ENCODE measurements at regions not wholly inside any gene's neighbourhood (a gene's known extent, or its start where the extent isn't known, plus 50 kb on each side); places are given as distances from the start of the nearest gene placed in this dataset.

- intact Hi-C loops (cut with micrococcal nuclease; ENCODE audit: unreplicated experiment), result no loop called here
- Histone ChIP-seq H4K20me1 (ENCODE audit: insufficient read depth, low read length) (no peaks in the 10 kb centered on the region), H3K27ac (ENCODE audit: low read depth, low read length, poor library complexity, severe bottlenecking) (no peak overlapping the region), H3K79me2 (ENCODE audit: insufficient read depth, low read depth, low read length) (no peaks in the 10 kb centered on the region), H3K9me3 (ENCODE audit: low read length) (0 out of 2 replicates have a peak, but pooled peaks cover 6% of the 10 kb centered on the region), H3K4me2 (ENCODE audit: low read length) (no peak overlapping the region), H3K36me3 (ENCODE audit: insufficient read depth, low read length) (no peaks in the 10 kb centered on the region), H3K9me2 (ENCODE audit: insufficient read depth, low read length) (no peaks in the 10 kb centered on the region), H3K4me1 (ENCODE audit: insufficient read depth, low read length, poor library complexity, severe bottlenecking) (no peaks in the 10 kb centered on the region), H2AFZ (ENCODE audit: low read length) (no peak overlapping the region), H3K4me3 (ENCODE audit: low read depth, low read length, poor library complexity, severe bottlenecking) (no peak overlapping the region)
- no peak for DNase-seq (ENCODE audit: low spot score)
- TF ChIP-seq EZH2phosphoT487 (IDR thresholded peaks at IDR 0.05; ENCODE audit: borderline replicate concordance, low read depth, low read length), result no peak
- TF ChIP-seq, protein P1, sequence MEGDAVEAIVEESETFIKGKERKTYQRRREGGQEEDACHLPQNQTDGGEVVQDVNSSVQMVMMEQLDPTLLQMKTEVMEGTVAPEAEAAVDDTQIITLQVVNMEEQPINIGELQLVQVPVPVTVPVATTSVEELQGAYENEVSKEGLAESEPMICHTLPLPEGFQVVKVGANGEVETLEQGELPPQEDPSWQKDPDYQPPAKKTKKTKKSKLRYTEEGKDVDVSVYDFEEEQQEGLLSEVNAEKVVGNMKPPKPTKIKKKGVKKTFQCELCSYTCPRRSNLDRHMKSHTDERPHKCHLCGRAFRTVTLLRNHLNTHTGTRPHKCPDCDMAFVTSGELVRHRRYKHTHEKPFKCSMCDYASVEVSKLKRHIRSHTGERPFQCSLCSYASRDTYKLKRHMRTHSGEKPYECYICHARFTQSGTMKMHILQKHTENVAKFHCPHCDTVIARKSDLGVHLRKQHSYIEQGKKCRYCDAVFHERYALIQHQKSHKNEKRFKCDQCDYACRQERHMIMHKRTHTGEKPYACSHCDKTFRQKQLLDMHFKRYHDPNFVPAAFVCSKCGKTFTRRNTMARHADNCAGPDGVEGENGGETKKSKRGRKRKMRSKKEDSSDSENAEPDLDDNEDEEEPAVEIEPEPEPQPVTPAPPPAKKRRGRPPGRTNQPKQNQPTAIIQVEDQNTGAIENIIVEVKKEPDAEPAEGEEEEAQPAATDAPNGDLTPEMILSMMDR (conservative IDR thresholded peaks at IDR 0.05; ENCODE audit: low read length), result no peak
- CTCF ChIA-PET (ENCODE audit: unreplicated experiment), result interaction anchor here (1.2 kb wide), 1 partner anchor 25 kb away, joined by 3 read pairs; no protein-coding TSS in a partner anchor
- no TSS peak for BruUV-seq (replicated peaks)
- POLR2A ChIA-PET, result interaction anchor here (0.7 to 1.2 kb wide), 2 partner anchors 126 to 136 kb away, joined by 3 to 6 read pairs; no protein-coding TSS in a partner anchor
These were observed 138.1 kb downstream of the ARRDC3 start for GRCh38 chr5:91245074-91245452.

DNA sequence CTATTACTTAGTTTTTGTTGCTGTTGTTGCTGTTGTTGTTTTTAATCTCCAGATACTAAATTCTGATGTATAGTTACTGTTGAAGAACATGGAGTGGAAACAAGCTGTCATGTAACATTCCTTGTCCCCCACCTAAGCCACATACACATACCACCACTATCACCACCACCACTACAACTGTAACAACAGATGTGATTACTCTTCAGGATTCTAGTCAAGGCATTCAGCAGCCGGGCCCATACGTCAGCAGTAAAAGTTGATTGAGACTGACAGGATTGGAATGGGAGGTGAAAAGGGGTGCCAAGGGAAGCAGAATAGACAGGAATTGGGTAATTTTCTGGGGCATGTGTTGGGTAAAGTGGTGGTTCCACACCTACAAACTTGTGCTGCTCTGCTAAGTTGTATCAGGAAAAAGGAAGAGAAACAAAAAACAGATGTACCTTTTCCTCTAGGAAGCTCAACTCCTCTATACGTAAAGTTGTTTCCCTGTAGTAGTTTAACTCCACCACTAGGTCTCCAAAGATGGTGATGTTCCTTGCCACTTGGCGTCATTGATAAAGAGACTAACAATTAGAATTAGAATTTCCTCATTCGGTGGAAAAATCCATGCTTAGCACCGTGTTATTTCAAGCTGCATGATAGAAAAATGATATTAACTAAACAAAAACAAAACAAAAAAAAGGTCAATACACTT, 138.6 kb downstream of the ARRDC3 start:
- H3K9me3 ChIP-seq (ENCODE audit: low read length), result 0 out of 2 replicates have a peak, but pooled peaks cover 6% of the 10 kb centered on the region
- BruUV-seq (replicated peaks), result no TSS peak
- no peaks in the 10 kb centered on the region for H3K9me2 ChIP-seq (ENCODE audit: insufficient read depth, low read length)
- no peak overlapping the region for H3K4me2 ChIP-seq (ENCODE audit: low read length)
- intact Hi-C loops (cut with micrococcal nuclease; ENCODE audit: unreplicated experiment), result no loop called here
- POLR2A ChIA-PET, result interaction anchor here (0.7 to 1.2 kb wide), 2 partner anchors 126 to 136 kb away, joined by 3 to 6 read pairs; no protein-coding TSS in a partner anchor
- no peak overlapping the region for H3K4me3 ChIP-seq (ENCODE audit: low read depth, low read length, poor library complexity, severe bottlenecking)
- no peak overlapping the region for H2AFZ ChIP-seq (ENCODE audit: low read length)
- H3K27ac ChIP-seq (ENCODE audit: low read depth, low read length, poor library complexity, severe bottlenecking), result no peak overlapping the region
- H3K36me3 ChIP-seq (ENCODE audit: insufficient read depth, low read length), result no peaks in the 10 kb centered on the region
- H4K20me1 ChIP-seq (ENCODE audit: insufficient read depth, low read length), result no peaks in the 10 kb centered on the region
- CTCF ChIA-PET (ENCODE audit: unreplicated experiment), result no interaction called here
- DNase-seq (ENCODE audit: low spot score), result no peak
- no peaks in the 10 kb centered on the region for H3K79me2 ChIP-seq (ENCODE audit: insufficient read depth, low read depth, low read length)
- no peaks in the 10 kb centered on the region for H3K4me1 ChIP-seq (ENCODE audit: insufficient read depth, low read length, poor library complexity, severe bottlenecking)
- no peak for TF ChIP-seq EZH2phosphoT487 (IDR thresholded peaks at IDR 0.05; ENCODE audit: borderline replicate concordance, low read depth, low read length)
- TF ChIP-seq, protein P1 (conservative IDR thresholded peaks at IDR 0.05; ENCODE audit: low read length), result no peak

DNA sequence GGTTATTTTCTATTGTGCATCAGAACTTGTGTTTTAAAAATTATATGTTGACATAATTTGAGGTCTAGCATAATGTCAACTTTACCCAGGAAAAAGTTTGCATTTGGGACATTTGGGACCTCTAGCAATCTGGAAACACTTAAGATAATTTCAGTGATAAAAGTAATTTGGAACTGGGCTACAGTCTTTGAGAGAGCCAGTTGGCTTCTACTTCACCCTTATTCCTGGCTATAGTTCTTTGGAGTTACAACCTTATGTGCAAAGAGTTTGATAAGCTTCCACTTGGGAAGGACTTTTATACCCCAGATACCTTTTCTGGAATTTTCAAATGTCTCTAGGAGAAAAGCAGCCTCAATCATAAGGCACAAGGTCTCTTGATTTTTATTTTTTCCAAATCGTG, 139.3 kb downstream of the ARRDC3 start:
- 0 out of 2 replicates have a peak, but pooled peaks cover 6% of the 10 kb centered on the region for H3K9me3 ChIP-seq (ENCODE audit: low read length)
- TF ChIP-seq, protein P1 (conservative IDR thresholded peaks at IDR 0.05; ENCODE audit: low read length), result no peak
- TF ChIP-seq EZH2phosphoT487 (IDR thresholded peaks at IDR 0.05; ENCODE audit: borderline replicate concordance, low read depth, low read length), result no peak
- H3K4me3 ChIP-seq (ENCODE audit: low read depth, low read length, poor library complexity, severe bottlenecking), result no peak overlapping the region
- intact Hi-C loops (cut with micrococcal nuclease; ENCODE audit: unreplicated experiment), result no loop called here
- H3K79me2 ChIP-seq (ENCODE audit: insufficient read depth, low read depth, low read length), result no peaks in the 10 kb centered on the region
- no peaks in the 10 kb centered on the region for H4K20me1 ChIP-seq (ENCODE audit: insufficient read depth, low read length)
- H3K27ac ChIP-seq (ENCODE audit: low read depth, low read length, poor library complexity, severe bottlenecking), result no peak overlapping the region
- H2AFZ ChIP-seq (ENCODE audit: low read length), result no peak overlapping the region
- POLR2A ChIA-PET, result interaction anchor here (0.6 kb wide), 1 partner anchor 25 kb away, joined by 4 read pairs; no protein-coding TSS in a partner anchor
- no peak for DNase-seq (ENCODE audit: low spot score)
- CTCF ChIA-PET (ENCODE audit: unreplicated experiment), result no interaction called here
- H3K4me1 ChIP-seq (ENCODE audit: insufficient read depth, low read length, poor library complexity, severe bottlenecking), result no peaks in the 10 kb centered on the region
- no peak overlapping the region for H3K4me2 ChIP-seq (ENCODE audit: low read length)
- BruUV-seq (replicated peaks), result no TSS peak
- H3K9me2 ChIP-seq (ENCODE audit: insufficient read depth, low read length), result no peaks in the 10 kb centered on the region
- H3K36me3 ChIP-seq (ENCODE audit: insufficient read depth, low read length), result no peaks in the 10 kb centered on the region

All from OCI-LY7 (cell line).